NCI-H2029 treated with DMSO at 0.1 percent for 48 hours (cell line): ENCODE measurements at regions not wholly inside any gene's neighbourhood (a gene's known extent, or its start where the extent isn't known, plus 50 kb on each side); places are given as distances from the start of the nearest gene placed in this dataset.
"Not testable (repeated sequence)": the region's sequence is repeated elsewhere in the genome, so short reads cannot be mapped to it uniquely, and the experiment has no call there.

Experiments used
- DNase-seq: peaks from one replicate; lab custom pipeline; 2025; lab: John Stamatoyannopoulos, UW

GRCh38 chr17:68141050-68141449 lies 105.5 kb downstream of the KPNA2 start:
- DNase-seq, result no peak

GRCh38 chr17:68142595-68142994 lies 105.2 kb upstream of the AMZ2 start:
- DNase-seq, result no peak

GRCh38 chr17:68143425-68143824 lies 104.4 kb upstream of the AMZ2 start:
- DNase-seq, result no peak

GRCh38 chr17:68145088-68145487 lies 102.8 kb upstream of the AMZ2 start:
- DNase-seq, result no peak

GRCh38 chr17:68148936-68149335 lies 98.9 kb upstream of the AMZ2 start:
- no peak for DNase-seq

GRCh38 chr17:68152161-68152571 lies 95.7 kb upstream of the AMZ2 start:
- no peak for DNase-seq

GRCh38 chr17:68155692-68156091 lies 92.2 kb upstream of the AMZ2 start:
- no peak for DNase-seq

DNA sequence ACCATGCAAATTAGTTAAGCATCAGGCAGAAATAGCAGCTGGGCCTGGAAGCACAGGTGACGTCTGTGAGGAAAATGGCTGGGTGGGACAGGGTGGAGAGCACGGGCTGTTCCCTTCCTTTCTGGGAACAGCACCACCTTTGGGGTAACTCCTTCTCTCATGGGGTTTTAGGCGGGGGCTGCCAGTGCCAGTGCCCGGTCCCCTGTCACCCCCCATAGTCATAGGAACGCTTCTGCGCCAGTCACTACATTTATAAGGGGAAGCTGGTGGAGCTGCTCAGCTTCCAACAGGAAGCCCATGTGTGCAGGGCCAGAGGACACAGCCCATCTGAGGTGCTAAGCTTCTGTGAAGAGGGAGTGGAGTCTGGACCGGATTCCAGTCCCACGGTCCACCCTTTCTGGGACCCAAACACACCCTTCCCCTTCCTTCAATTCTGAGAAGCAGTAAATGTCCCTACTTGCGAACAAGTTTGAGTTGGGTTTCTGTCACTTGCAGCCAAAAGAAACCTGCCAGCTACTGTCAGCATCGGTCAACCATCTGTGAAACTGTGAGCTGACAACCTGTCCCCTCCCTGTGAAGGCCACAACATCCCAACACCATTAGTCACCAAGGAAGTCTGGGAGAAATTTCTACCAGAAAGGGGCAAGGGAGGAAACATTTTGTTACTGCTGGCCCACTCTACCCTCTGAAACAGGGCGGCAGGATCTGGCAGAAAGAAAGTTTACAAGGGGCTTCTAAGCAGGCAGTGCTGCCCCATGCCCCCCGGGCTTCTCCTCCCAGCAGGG lies 86.0 kb upstream of the AMZ2 start:
- DNase-seq, result no peak

- DNase-seq, result not testable (repeated sequence)
These were observed 79.3 kb upstream of the AMZ2 start for GRCh38 chr17:68168273-68169164.

DNA sequence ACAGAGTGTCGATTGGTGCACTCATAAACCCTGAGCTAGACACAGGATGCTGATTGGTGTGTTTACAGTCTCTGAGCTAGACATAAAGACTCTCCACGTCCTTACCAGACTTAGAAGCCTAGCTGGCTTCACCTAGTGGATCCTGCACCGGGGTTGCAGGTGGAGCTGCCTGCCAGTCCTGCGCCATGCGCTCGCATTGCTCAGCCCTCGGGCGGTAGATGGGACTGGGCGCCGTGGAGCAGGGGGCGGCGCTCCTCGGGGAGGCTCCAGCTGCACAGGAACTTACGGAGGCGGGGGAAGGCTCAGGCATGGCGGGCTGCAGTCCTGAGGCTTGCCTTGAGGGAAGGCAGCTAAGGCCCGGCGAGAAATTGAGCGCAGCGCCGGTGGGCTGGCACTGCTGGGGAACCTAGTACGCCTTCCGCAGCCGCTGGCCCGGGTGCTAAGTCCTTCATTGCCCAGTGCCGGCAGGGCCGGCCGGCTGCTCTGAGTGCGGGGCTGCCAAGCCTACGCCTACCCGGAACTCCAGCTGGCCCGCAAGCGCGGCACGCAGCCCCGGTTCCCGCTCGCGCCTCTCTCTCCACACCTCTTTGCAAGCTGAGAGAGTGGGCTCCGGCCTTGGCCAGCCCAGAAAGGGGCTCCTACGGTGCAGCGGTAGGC lies 78.5 kb upstream of the AMZ2 start:
- not testable (repeated sequence) for DNase-seq

GRCh38 chr17:68169840-68170239 lies 78.0 kb upstream of the AMZ2 start:
- DNase-seq, result no peak

DNA sequence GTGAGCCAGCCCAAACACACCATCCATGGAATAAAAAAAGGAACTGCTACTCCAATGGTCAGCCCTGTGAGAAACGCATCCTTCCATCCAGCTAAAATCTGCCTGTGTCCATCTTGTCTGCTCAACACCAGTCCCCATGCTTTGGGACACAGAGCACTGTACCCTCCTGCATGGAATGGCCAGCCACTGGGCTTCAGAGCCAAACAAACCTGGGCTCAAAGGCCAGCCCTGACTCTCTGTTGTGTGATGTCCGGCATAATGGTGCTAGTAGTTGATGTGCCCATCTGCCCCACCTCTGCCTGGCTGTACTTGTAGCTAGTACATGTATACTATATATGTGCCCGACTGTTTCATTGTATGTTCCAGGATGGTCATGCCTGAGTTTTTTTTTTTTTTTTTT lies 77.6 kb upstream of the AMZ2 start:
- no peak for DNase-seq

DNA sequence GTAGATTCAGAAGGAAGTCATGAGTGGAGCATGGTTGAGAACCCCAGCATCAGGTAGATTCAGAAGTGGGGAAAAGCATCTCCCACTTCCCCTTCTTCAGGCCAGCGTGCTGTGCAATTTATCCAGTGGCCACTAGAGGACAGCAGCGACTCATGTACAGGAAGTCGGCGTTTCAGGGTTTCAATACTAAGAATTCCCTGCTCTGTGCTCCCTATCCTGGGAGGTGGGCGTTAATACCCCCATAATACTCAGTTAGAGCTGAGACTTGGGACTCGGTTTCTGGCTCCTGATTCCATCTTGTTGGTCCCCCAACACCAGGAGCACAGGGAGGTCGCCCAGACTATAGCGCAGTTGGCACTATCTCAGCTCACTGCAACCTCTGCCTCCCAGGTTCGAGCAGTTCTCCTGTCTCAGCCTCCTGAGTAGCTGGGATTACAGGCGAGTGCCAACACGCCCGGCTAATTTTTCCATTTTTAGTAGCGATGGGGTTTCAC lies 75.3 kb upstream of the AMZ2 start:
- peak; percentile 13 for DNase-seq

DNA sequence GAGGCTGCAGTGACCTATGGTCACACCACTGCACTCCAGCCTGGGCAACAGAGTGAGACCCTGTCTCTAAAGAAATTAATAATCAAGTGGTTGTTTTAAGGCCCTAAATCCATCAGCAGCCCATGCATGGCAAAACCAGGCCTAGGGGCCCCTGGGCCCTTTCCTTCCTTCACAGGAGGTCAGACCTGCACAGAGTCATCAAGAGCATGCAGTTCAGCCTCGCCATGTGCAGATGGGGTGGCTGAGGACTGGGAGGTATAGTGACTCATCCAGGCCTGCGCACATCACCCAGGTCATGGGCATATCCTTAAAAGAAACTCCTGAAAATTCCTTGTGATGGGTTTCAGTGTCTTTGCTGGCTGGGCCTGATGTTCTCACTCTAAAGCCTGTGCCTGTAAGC lies 72.4 kb upstream of the AMZ2 start:
- DNase-seq, result no peak

DNA sequence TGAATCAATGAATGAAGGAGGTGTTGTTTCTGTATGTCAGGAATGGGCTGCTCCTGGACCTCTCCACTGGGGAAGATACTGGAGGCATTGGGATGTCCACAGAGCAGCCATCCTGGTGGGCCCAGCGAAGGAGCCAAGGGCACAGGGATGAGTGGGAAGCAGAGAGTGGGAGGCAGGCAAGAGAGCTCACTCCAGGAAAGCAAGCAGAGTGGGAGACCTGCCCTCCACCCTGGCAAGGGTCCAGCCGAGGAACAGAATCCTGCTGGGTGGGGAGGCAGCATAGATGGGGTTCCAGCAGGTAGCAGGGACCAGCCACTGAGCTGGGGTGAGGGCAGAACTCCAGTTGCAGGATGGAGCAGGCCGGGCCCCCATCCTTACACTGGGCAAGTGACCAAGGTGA lies 71.9 kb upstream of the AMZ2 start:
- no peak for DNase-seq

- DNase-seq, result no peak
These were observed 71.1 kb upstream of the AMZ2 start for GRCh38 chr17:68176718-68177117.

- DNase-seq, result no peak
These were observed 69.0 kb upstream of the AMZ2 start for GRCh38 chr17:68178831-68179230.

GRCh38 chr17:68179236-68179925 lies 68.5 kb upstream of the AMZ2 start:
- DNase-seq, result no peak

- DNase-seq, result no peak
These were observed 67.9 kb upstream of the AMZ2 start for GRCh38 chr17:68179926-68180285.

DNA sequence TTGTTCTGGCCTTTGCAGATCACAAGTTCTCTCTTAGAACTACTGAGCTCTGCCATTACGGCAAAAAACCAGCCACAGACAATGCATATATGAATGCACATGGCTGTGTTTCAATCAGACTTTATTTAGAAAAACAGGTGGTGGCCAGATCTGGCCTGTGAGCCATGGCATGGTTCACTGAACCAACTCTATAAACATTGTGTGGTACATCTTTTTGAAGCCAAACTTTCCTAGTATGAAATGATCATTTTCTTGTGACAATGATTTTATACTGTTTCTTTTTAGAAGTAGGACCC lies 65.9 kb upstream of the AMZ2 start:
- DNase-seq, result no peak

- no peak for DNase-seq
These were observed 64.8 kb upstream of the AMZ2 start for GRCh38 chr17:68182940-68183551.

DNA sequence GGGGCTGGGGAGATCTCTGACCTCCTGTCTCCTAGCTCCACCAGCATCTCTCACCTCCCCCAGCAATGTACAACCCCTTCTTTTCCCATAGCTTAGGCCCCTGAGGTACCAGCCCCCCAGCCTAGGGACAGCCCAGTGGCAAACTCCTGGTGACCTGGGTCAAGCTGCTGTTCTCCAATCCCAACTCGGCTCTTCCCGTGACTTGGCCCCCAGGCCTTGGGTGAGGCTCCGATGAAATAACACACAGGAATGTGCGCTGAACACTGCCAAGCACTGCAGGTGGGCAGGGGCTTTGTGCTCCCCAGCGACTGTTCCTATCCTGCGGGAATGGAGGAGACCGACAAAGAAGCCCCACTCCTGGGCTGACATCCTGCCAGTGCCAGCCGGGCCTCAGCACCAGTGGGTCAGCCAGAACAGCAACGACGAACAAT lies 63.7 kb upstream of the AMZ2 start:
- no peak for DNase-seq
